ENCODE measurements at regions not wholly inside any gene's neighbourhood (a gene's known extent, or its start where the extent isn't known, plus 50 kb on each side); places are given as distances from the start of the nearest gene placed in this dataset.

- no peak for DNase-seq (ENCODE audit: low read depth, low spot score)
- H3K4me3 ChIP-seq (ENCODE audit: low read depth, low read length), result no peak overlapping the region
- ChIA-PET CTCF (no interaction called here), POLR2A (no interaction called here)
- TF ChIP-seq CTCF (IDR thresholded peaks at IDR 0.05; ENCODE audit: insufficient read depth, low read length, missing control alignments), result no peak
Measured at GRCh38 chr2:129479892-129480291, 499.6 kb upstream of the RAB6C start.

- no peak for DNase-seq (ENCODE audit: low read depth, low spot score)
- ChIA-PET CTCF (no interaction called here), POLR2A (no interaction called here)
Measured at GRCh38 chr2:129480790-129481189, 498.7 kb upstream of the RAB6C start.

GRCh38 chr2:129481306-129482219 is 497.9 kb upstream of the RAB6C start:
- no peak overlapping the region for H3K4me3 ChIP-seq (ENCODE audit: low read depth, low read length)
- ChIA-PET POLR2A (no interaction called here), CTCF (no interaction called here)
- no peak for DNase-seq (ENCODE audit: low read depth, low spot score)
- no peak for TF ChIP-seq CTCF (IDR thresholded peaks at IDR 0.05; ENCODE audit: insufficient read depth, low read length, missing control alignments)

More at GRCh38 chr2:129480790-129481189, 498.7 kb upstream of the RAB6C start:
- no peak for TF ChIP-seq CTCF (IDR thresholded peaks at IDR 0.05; ENCODE audit: insufficient read depth, low read length, missing control alignments)
- H3K4me3 ChIP-seq (ENCODE audit: low read depth, low read length), result no peak overlapping the region

- no peak for DNase-seq (ENCODE audit: low read depth, low spot score)
- no peak for TF ChIP-seq CTCF (IDR thresholded peaks at IDR 0.05; ENCODE audit: insufficient read depth, low read length, missing control alignments)
- POLR2A ChIA-PET, result no interaction called here
- CTCF ChIA-PET, result no interaction called here
- no peak overlapping the region for H3K4me3 ChIP-seq (ENCODE audit: low read depth, low read length)
Measured at GRCh38 chr2:129482626-129483025, 496.8 kb upstream of the RAB6C start.

- no peak for TF ChIP-seq CTCF (IDR thresholded peaks at IDR 0.05; ENCODE audit: insufficient read depth, low read length, missing control alignments)
- no peak overlapping the region for H3K4me3 ChIP-seq (ENCODE audit: low read depth, low read length)
- POLR2A ChIA-PET, result no interaction called here
- CTCF ChIA-PET, result no interaction called here
- DNase-seq (ENCODE audit: low read depth, low spot score), result no peak
Measured at GRCh38 chr2:129483366-129483765, 496.1 kb upstream of the RAB6C start.

GRCh38 chr2:129484999-129485897 is 494.2 kb upstream of the RAB6C start:
- DNase-seq (ENCODE audit: low read depth, low spot score), result no peak
- CTCF ChIA-PET, result no interaction called here
- no peak overlapping the region for H3K4me3 ChIP-seq (ENCODE audit: low read depth, low read length)
- no peak for TF ChIP-seq CTCF (IDR thresholded peaks at IDR 0.05; ENCODE audit: insufficient read depth, low read length, missing control alignments)
- POLR2A ChIA-PET, result no interaction called here

All from AG04449 (cell line).